SK-N-SH (cell line): ENCODE measurements at regions not wholly inside any gene's neighbourhood (a gene's known extent, or its start where the extent isn't known, plus 50 kb on each side); places are given as distances from the start of the nearest gene placed in this dataset.

Experiments used
- CTCF ChIA-PET: fragments of 300-600, 350-600 bp; formaldehyde crosslinking; extraction: SDS; loops from one replicate; lab custom pipeline; 2021; lab: Yijun Ruan, JAX
- POLR2A ChIA-PET: fragments of 350-600 bp; sonication (Branson Sonifier 250); formaldehyde crosslinking; extraction: SDS; loops from one replicate; lab custom pipeline; 2020; ENCODE audit warnings: antibody characterized with exemption, inconsistent platforms; lab: Yijun Ruan, JAX
- DNase-seq: peaks from one replicate; pipeline ENCODE4 v3.0.0; 2012
- H2AFZ ChIP-seq: fragments of 200-600 bp; sonication (generic); 2 replicates; pipeline ENCODE4 v1.8.1; 2016; ENCODE audit warnings: antibody characterized with exemption, mild to moderate bottlenecking, low read depth
- H3F3A ChIP-seq: fragments of 200-600 bp; sonication (generic); replicated peaks from 2 replicates; pipeline ENCODE3; 2016; ENCODE audit warnings: antibody characterized with exemption, mild to moderate bottlenecking; ENCODE audit not compliant: insufficient read depth
- H3K27ac ChIP-seq, 2 experiments: fragments of 200-500 bp in 1 of 2; fragments of 200-600 bp in 1 of 2; sonication (Bioruptor generic) in 1 of 2; sonication (generic), shearing (Covaris generic) in 1 of 2; 2 replicates each; pipeline versions ENCODE4 v1.5.1 to v1.6.1; 2014 to 2016; ENCODE audit warnings: low read depth in 2 of 2, inconsistent platforms in 1 of 2, low read length in 1 of 2, mild to moderate bottlenecking in 1 of 2, mixed read lengths in 1 of 2
- H3K27me3 ChIP-seq: fragments of 200-600 bp; sonication (generic), shearing (Covaris generic); 2 replicates; pipeline ENCODE4 v1.6.1; 2016; ENCODE audit warnings: mixed run types; ENCODE audit not compliant: insufficient read depth
- H3K36me3 ChIP-seq, 2 experiments: fragments of 200-500 bp in 1 of 2; fragments of 200-600 bp in 1 of 2; sonication (Bioruptor generic) in 1 of 2; sonication (generic) in 1 of 2; replicated peaks in 1 of 2; 2 replicates each; pipeline versions ENCODE3 to v1.5.1; 2014 to 2016; ENCODE audit warnings: low read length in 1 of 2, mild to moderate bottlenecking in 1 of 2; ENCODE audit not compliant: insufficient read depth in 2 of 2, control insufficient read depth in 1 of 2
- H3K4me1 ChIP-seq, 2 experiments: fragments of 200-500 bp in 1 of 2; fragments of 200-600 bp in 1 of 2; sonication (Bioruptor generic) in 1 of 2; sonication (generic), shearing (Covaris generic) in 1 of 2; 2 replicates each; pipeline versions ENCODE4 v1.5.1 to v1.6.1; 2014 to 2016; ENCODE audit warnings: low read depth in 1 of 2, low read length in 1 of 2, mixed run types in 1 of 2; ENCODE audit not compliant: insufficient read depth in 2 of 2, control insufficient read depth in 1 of 2
- H3K4me2 ChIP-seq: fragments of 200-600 bp; sonication (generic), shearing (Covaris generic); 2 replicates; pipeline ENCODE4 v1.6.1; 2017; ENCODE audit warnings: mixed run types
- H3K4me3 ChIP-seq, 2 experiments: fragments of 200-500 bp in 1 of 2; fragments of 200-600 bp in 1 of 2; sonication (Bioruptor generic) in 1 of 2; sonication (generic), shearing (Covaris generic) in 1 of 2; 2 replicates each; pipeline versions ENCODE4 v1.5.1 to v1.8.1; 2014 to 2016; ENCODE audit warnings: low read depth in 2 of 2, inconsistent platforms in 1 of 2, low read length in 1 of 2, mild to moderate bottlenecking in 1 of 2, mixed read lengths in 1 of 2, moderate library complexity in 1 of 2
- H3K79me2 ChIP-seq: fragments of 200-600 bp; sonication (generic); 2 replicates; pipeline ENCODE4 v1.8.1; 2017; ENCODE audit warnings: mild to moderate bottlenecking; ENCODE audit not compliant: insufficient read depth
- H3K9ac ChIP-seq: fragments of 200-600 bp; sonication (generic); 2 replicates; pipeline ENCODE4 v1.6.1; 2017; ENCODE audit warnings: mixed run types
- H3K9me2 ChIP-seq: fragments of 200-600 bp; sonication (generic); 2 replicates; pipeline ENCODE4 v1.6.1; 2017; ENCODE audit warnings: mixed run types
- H3K9me3 ChIP-seq: fragments of 200-600 bp; sonication (generic); 2 replicates; pipeline ENCODE4 v1.6.1; 2017; ENCODE audit warnings: mixed run types, mild to moderate bottlenecking, moderate library complexity
- H4K20me1 ChIP-seq: fragments of 200-600 bp; sonication (generic); 2 replicates; pipeline ENCODE4 v1.6.1; 2017; ENCODE audit warnings: mild to moderate bottlenecking, mixed run types; ENCODE audit not compliant: insufficient read depth
- CHD2 ChIP-seq: fragments of 150-350 bp; IDR thresholded peaks from 2 replicates; pipeline ENCODE4 v1.6.1; 2018; ENCODE audit warnings: low read length; ENCODE audit not compliant: partially characterized antibody
- ELF1 ChIP-seq: IDR thresholded peaks from 2 replicates; pipeline ENCODE4 v1.4.0; 2012
- EP300 ChIP-seq, 2 experiments: IDR thresholded peaks; 2 replicates each; pipeline versions ENCODE4 v1.4.0 to v1.6.1; 2012; ENCODE audit warnings: borderline replicate concordance in 1 of 2, low read depth in 1 of 2, low read length in 1 of 2
- EZH2phosphoT487 ChIP-seq: fragments of 200-600 bp; sonication (generic); IDR thresholded peaks from 2 replicates; pipeline ENCODE4 v1.6.1; 2017; ENCODE audit warnings: low read depth, mixed run types, mild to moderate bottlenecking, antibody characterized with exemption, moderate library complexity, borderline replicate concordance
- FOXJ3 ChIP-seq: sonication (generic); formaldehyde crosslinking; IDR thresholded peaks from 2 replicates; pipeline ENCODE4 v1.5.1; 2020; ENCODE audit warnings: mild to moderate bottlenecking, missing genetic modification reagents
- FOXM1 ChIP-seq: IDR thresholded peaks from 2 replicates; pipeline ENCODE4 v1.4.0; 2012; ENCODE audit warnings: low read depth, mild to moderate bottlenecking
- GABPA ChIP-seq: IDR thresholded peaks from 2 replicates; pipeline ENCODE4 v1.4.0; 2012; ENCODE audit warnings: low read depth, mild to moderate bottlenecking
- JUND ChIP-seq: IDR thresholded peaks from 2 replicates; pipeline ENCODE4 v1.4.0; 2012
- MAX ChIP-seq: IDR thresholded peaks from 2 replicates; pipeline ENCODE4 v1.4.0; 2012; ENCODE audit warnings: low read depth
- MEF2A ChIP-seq: IDR thresholded peaks from 2 replicates; pipeline ENCODE4 v1.4.0; 2012; ENCODE audit warnings: low read depth, borderline replicate concordance
- MXI1 ChIP-seq: IDR thresholded peaks from 2 replicates; pipeline ENCODE4 v1.6.1; 2012; ENCODE audit warnings: mild to moderate bottlenecking, low read depth, low read length, improper control_type of control experiment
- PBX3 ChIP-seq: IDR thresholded peaks from 2 replicates; pipeline ENCODE4; 2012
- POLR2AphosphoS5 ChIP-seq: IDR thresholded peaks from 2 replicates; pipeline ENCODE4 v1.6.1; 2012; ENCODE audit warnings: low read depth, low read length
- RAD21 ChIP-seq: IDR thresholded peaks from 2 replicates; pipeline ENCODE4 v1.6.1; 2012; ENCODE audit warnings: mild to moderate bottlenecking, low read length
- RFX5 ChIP-seq: IDR thresholded peaks from 2 replicates; pipeline ENCODE4 v1.6.1; 2012; ENCODE audit warnings: mild to moderate bottlenecking, improper control_type of control experiment, low read length
- RXRA ChIP-seq: IDR thresholded peaks from 2 replicates; pipeline ENCODE4 v1.4.0; 2012; ENCODE audit warnings: low read depth, mild to moderate bottlenecking, borderline replicate concordance
- SIN3A ChIP-seq: IDR thresholded peaks from 2 replicates; pipeline ENCODE4 v1.6.1; 2012; ENCODE audit warnings: low read depth, mild to moderate bottlenecking, low read length, moderate library complexity, borderline replicate concordance
- TAF1 ChIP-seq: IDR thresholded peaks from 2 replicates; pipeline ENCODE4 v1.6.1; 2012; ENCODE audit warnings: low read depth, mild to moderate bottlenecking, low read length, moderate library complexity, borderline replicate concordance
- USF2 ChIP-seq: fragments of 150-350 bp; IDR thresholded peaks from 2 replicates; pipeline ENCODE4 v1.6.1; 2017; ENCODE audit warnings: antibody characterized with exemption, low read length, low read depth, borderline replicate concordance
- WGBS: methylation state at CpG from one replicate; pipeline ENCODE4 v1.1.6; 2017; ENCODE audit warnings: low lambda C conversion rate; 5-methylcytosine and 5-hydroxymethylcytosine counted together
- TF ChIP-seq, protein P1 (sequence below): IDR thresholded peaks from 2 replicates; pipeline ENCODE4 v1.4.0; 2012; ENCODE audit warnings: low read depth, borderline replicate concordance
- TF ChIP-seq, protein P2 (sequence below): fragments of 200-600 bp; sonication (generic); IDR thresholded peaks from 2 replicates; pipeline ENCODE4 v1.6.1; 2017; ENCODE audit warnings: antibody characterized with exemption, mild to moderate bottlenecking, moderate library complexity

DNA sequence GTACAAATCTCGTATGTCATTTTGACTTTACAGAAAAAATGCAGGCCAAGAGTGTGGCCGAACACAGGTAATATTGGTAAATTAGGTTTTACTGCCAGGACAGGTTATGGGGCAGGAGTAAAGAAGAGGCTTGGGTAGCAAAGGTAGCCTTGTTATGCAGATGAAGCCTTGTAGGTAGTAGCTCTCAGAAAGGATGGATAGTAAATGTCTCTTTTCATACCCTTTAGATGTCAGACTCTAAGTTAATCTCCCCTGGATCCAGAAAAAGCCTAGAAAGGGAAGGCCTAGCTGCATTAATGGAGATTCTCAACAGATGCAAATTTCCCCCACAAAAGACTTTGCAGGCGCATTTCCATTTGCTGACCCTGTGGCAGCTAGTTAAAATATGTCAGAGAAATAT is 1445.1 kb upstream of the CADM2 start (continued):
- TF ChIP-seq EZH2phosphoT487, result no peak
- no peak for TF ChIP-seq FOXJ3 (CRISPR knock-in tag)

- no peaks in the 10 kb centered on the region for H3K36me3 ChIP-seq
- no peaks in the 10 kb centered on the region for H3K79me2 ChIP-seq
- DNase-seq, result no peak
- CTCF ChIA-PET, result interaction anchor here (2.1 kb wide), 1 partner anchor 10 kb away, joined by 5 read pairs; no protein-coding TSS in a partner anchor
- no peaks in the 10 kb centered on the region for H3K9me2 ChIP-seq
- no peaks in the 10 kb centered on the region for H3K27me3 ChIP-seq
- no peak overlapping the region for H3K9ac ChIP-seq
- no peak overlapping the region for H3K27ac ChIP-seq
- no peaks in the 10 kb centered on the region; a peak in 1 of 4 replicates for H3K4me1 ChIP-seq
- no peaks in the 10 kb centered on the region for H3F3A ChIP-seq
- H3K4me3 ChIP-seq, result no peak overlapping the region
- POLR2A ChIA-PET, result no interaction called here
- H4K20me1 ChIP-seq, result no peaks in the 10 kb centered on the region
- peak overlapping the region; percentile 23; the same call in 1 of the 2 replicates for H3K4me2 ChIP-seq
- 14% methylated on average over 6 of the region's 6 CpGs for WGBS
- TF ChIP-seq RXRA, result no peak
- TF ChIP-seq FOXJ3 (CRISPR knock-in tag), result no peak
- TF ChIP-seq EP300 (IDR thresholded peaks at IDR 0.05; ENCODE audit: borderline replicate concordance in 1 of 2, low read depth in 1 of 2, low read length in 1 of 2), result no peak
- TF ChIP-seq RAD21, result no peak
- no peak for TF ChIP-seq MEF2A
- no peak for TF ChIP-seq SIN3A
- no peak for TF ChIP-seq PBX3
- peak overlapping the region; percentile 56; the same call in 1 of the 2 replicates for H2AFZ ChIP-seq
- H3K9me3 ChIP-seq, result no peaks in the 10 kb centered on the region
These were observed 1444.5 kb upstream of the CADM2 start for GRCh38 chr3:83514130-83514914.

GRCh38 chr3:83515123-83515522 is 1443.7 kb upstream of the CADM2 start:
- no peaks in the 10 kb centered on the region for H3K79me2 ChIP-seq
- H3K9me2 ChIP-seq, result no peaks in the 10 kb centered on the region
- WGBS, result 20% methylated on average over 13 of the region's 18 CpGs
- no peaks in the 10 kb centered on the region for H3F3A ChIP-seq
- H3K4me2 ChIP-seq, result 0 out of 2 replicates have a peak overlapping the region, but pooled peaks have one; percentile 23
- H3K4me3 ChIP-seq, result no peak overlapping the region
- CTCF ChIA-PET, result interaction anchor here (0.6 to 2.1 kb wide), 2 partner anchors 9 to 1007 kb away, joined by 3 to 5 read pairs; no protein-coding TSS in a partner anchor
- H3K27me3 ChIP-seq, result no peaks in the 10 kb centered on the region
- POLR2A ChIA-PET, result no interaction called here
- H3K9ac ChIP-seq, result no peak overlapping the region
- H4K20me1 ChIP-seq, result no peaks in the 10 kb centered on the region
- H2AFZ ChIP-seq, result peak overlapping the region; percentile 56; the same call in 1 of the 2 replicates
- no peak for DNase-seq
- no peaks in the 10 kb centered on the region for H3K9me3 ChIP-seq
- TF ChIP-seq, protein P1, sequence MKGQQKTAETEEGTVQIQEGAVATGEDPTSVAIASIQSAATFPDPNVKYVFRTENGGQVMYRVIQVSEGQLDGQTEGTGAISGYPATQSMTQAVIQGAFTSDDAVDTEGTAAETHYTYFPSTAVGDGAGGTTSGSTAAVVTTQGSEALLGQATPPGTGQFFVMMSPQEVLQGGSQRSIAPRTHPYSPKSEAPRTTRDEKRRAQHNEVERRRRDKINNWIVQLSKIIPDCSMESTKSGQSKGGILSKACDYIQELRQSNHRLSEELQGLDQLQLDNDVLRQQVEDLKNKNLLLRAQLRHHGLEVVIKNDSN, result no peak
- TF ChIP-seq JUND (no peak), GABPA (no peak), ELF1 (no peak), FOXJ3 (CRISPR knock-in tag) (no peak), RAD21 (no peak), TAF1 (no peak), CHD2 (no peak), EZH2phosphoT487 (no peak), RFX5 (no peak), FOXM1 (no peak), USF2 (no peak), MXI1 (no peak), MAX (no peak), POLR2AphosphoS5 (no peak)
- TF ChIP-seq, protein P2, sequence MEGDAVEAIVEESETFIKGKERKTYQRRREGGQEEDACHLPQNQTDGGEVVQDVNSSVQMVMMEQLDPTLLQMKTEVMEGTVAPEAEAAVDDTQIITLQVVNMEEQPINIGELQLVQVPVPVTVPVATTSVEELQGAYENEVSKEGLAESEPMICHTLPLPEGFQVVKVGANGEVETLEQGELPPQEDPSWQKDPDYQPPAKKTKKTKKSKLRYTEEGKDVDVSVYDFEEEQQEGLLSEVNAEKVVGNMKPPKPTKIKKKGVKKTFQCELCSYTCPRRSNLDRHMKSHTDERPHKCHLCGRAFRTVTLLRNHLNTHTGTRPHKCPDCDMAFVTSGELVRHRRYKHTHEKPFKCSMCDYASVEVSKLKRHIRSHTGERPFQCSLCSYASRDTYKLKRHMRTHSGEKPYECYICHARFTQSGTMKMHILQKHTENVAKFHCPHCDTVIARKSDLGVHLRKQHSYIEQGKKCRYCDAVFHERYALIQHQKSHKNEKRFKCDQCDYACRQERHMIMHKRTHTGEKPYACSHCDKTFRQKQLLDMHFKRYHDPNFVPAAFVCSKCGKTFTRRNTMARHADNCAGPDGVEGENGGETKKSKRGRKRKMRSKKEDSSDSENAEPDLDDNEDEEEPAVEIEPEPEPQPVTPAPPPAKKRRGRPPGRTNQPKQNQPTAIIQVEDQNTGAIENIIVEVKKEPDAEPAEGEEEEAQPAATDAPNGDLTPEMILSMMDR, result no peak
- no peaks in the 10 kb centered on the region; a peak in 1 of 4 replicates for H3K4me1 ChIP-seq
- no peak overlapping the region for H3K27ac ChIP-seq
- H3K36me3 ChIP-seq, result no peaks in the 10 kb centered on the region
